GM12891 (cell line): ENCODE measurements at regions not wholly inside any gene's neighbourhood (a gene's known extent, or its start where the extent isn't known, plus 50 kb on each side); places are given as distances from the start of the nearest gene placed in this dataset.

ENCODE experiments used
- PAX5 ChIP-seq: IDR thresholded peaks from 2 replicates; pipeline ENCODE4 v1.6.1; 2011; ENCODE audit warnings: low read length, moderate library complexity, mild to moderate bottlenecking; ENCODE audit not compliant: insufficient read depth, severe bottlenecking
- POLR2A ChIP-seq: IDR thresholded peaks from 2 replicates; pipeline ENCODE4 v1.6.1; 2011; ENCODE audit warnings: low read depth, low read length, control low read depth
- POLR2AphosphoS5 ChIP-seq: IDR thresholded peaks from 2 replicates; pipeline ENCODE4 v1.6.1; 2011; ENCODE audit warnings: low read depth, low read length, control low read depth
- POU2F2 ChIP-seq: IDR thresholded peaks from 2 replicates; pipeline ENCODE4 v1.6.1; 2011; ENCODE audit warnings: low read depth, mild to moderate bottlenecking, control low read depth, low read length, moderate library complexity
- SPI1 ChIP-seq: IDR thresholded peaks from 2 replicates; pipeline ENCODE4 v1.6.1; 2011; ENCODE audit warnings: low read depth, low read length, control low read depth
- TAF1 ChIP-seq: IDR thresholded peaks from 2 replicates; pipeline ENCODE4 v1.6.1; 2011; ENCODE audit warnings: low read depth, low read length, control low read depth

GRCh38 chr18:51687845-51688585 is 490.5 kb upstream of the MEX3C start:
- TF ChIP-seq POLR2AphosphoS5 (no peak), TAF1 (no peak), POLR2A (no peak), POU2F2 (no peak), SPI1 (no peak), PAX5 (no peak)
